HG02970 (cell line): ENCODE measurements at regions not wholly inside any gene's neighbourhood (a gene's known extent, or its start where the extent isn't known, plus 50 kb on each side); places are given as distances from the start of the nearest gene placed in this dataset.

Experiments used
- ATAC-seq: cut with Tn5 transposase; IDR thresholded peaks from one replicate; pipeline ENCODE4 v1.9.1; 2021; ENCODE audit warnings: mild to moderate bottlenecking, moderate library complexity, moderate number of reproducible peaks; ENCODE audit not compliant: unreplicated experiment, low FRiP score

DNA sequence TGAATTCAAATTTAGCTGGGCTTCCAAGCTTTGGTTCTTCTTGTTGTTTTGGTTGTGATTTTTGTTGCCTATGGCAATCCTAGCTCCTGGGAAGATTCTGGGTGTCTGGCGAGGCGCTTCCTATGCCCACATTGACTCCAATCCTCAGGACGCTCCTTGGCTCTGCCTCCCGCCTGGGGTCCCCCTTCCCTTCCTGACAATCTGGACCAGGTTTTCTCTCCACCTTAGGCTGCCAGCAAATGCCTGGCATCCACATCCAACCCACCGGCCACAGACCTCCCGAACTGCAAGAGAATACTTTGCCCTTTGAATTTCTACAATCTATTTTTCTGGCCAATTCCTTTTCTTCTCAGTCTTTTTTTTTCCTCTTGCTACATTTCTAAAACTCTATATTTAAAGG, 186.9 kb upstream of the UBL3 start:
- ATAC-seq: no peak

DNA sequence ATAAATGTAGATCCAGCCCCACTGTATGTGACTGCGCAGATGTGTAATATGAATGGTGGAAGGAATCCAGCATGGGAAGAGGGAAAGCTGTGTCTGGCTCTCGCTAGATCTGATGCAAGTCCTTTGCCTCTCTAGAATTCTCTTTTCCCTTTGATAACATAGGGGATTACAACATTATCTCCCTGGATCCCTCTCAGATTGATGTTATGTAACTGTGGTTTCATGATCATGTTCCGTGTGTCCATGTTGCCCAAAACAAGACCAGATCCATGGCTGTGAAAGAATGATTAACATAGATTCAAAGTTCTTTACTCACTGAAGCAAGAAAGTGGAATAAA, 184.0 kb upstream of the UBL3 start:
- ATAC-seq: no peak

DNA sequence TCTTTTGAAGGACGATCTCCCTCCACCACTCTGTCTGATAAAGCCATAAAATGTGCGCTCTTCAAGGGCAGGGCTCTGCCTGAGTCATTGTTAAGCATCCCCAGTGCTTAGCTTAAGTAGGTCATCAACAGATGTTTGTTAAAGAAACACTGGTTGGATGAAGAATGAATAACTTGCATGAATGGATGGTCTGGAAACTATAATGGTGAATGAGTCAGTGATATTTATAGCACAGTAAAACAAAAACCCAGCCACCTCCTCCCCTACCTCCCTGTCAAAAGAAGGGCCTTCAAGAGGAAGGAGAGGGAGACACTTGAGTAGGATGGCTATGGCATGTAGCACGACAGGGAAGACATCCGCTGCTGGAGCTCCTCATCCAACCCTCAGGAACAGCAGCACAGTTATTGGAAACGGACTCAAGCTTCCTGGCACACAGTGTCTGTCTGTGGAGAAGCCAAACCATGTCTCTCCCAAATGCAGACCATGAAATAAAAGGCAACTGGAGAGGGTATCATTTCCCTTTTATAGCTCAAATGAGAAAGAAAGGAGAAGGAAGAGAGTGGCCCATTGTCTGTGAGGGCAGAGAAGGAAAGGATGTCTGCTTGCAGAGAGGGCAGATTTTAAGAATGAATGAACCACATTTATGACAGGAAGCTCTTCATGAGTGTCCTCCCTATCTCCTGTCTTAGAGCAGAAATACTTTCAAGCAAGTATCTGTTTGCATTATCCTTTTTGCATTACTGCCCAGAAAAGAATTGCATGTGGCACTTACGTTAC, 183.5 kb upstream of the UBL3 start:
- ATAC-seq: no peak

DNA sequence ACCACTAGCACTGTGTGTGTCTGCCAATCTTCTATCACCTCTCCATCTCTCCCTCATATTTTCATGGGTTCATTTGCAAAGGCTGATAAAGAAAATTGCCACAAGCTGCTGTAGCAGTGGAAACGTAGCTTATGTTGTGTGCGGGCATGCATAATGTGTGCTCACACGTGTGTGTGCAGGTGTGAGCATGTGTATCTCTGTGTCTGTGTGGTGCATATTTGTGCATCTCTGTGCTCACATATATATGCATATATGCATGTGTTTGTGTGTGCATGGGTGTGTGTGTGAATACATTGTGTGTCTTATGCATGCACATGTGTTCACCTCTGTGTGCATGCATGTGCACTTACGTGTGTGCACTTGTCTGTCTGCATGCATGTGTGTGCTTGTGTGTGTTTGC, 181.8 kb upstream of the UBL3 start:
- ATAC-seq: no peak

DNA sequence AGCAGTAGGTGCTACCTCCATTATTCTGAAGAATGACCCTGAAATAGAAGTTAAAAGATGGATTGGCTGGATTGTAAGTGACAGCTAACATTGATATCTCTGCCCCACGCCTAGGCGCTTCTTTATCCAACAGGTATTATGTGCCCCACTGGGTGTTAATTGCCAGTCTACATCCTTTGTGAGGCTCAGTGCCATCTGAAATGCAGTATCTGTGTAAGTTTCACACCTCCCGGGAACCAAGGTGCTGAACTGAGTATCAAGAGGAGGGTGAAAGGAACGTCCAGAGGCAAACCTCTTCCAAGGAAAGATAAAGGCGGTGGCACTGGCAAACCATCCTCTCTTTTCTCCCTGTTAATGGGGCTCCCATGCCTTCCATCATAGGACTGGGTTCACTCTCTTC, 181.1 kb upstream of the UBL3 start:
- no peak for ATAC-seq

DNA sequence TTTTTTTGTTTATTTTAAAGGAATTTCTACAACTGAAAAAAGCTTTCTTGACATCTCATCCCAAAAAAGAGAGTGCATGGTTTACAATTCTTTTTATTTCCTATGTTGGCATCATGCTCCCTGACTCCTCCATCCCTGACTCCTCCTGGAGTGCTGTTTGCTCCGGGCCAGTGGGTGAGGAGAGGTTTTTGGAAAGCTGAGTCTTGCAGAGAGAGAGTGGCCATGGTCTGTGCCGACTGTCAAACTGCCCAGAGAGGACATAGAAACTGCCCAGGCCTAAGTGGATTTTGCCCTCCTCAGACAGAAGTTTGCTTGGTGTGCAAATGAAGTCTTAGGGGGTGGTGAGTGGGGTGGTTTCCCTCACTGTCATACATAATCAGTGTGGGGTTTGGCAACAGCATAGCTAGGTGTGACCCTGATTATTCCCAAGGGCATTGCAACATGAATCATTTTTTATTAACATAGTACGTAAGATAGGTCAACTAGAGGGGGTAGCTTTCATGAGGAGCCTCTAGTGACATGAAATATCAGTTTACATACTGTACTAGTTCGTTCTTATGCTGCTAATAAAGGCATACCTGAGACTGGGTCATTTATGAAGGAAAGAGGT, 179.8 kb upstream of the UBL3 start:
- ATAC-seq: no peak

DNA sequence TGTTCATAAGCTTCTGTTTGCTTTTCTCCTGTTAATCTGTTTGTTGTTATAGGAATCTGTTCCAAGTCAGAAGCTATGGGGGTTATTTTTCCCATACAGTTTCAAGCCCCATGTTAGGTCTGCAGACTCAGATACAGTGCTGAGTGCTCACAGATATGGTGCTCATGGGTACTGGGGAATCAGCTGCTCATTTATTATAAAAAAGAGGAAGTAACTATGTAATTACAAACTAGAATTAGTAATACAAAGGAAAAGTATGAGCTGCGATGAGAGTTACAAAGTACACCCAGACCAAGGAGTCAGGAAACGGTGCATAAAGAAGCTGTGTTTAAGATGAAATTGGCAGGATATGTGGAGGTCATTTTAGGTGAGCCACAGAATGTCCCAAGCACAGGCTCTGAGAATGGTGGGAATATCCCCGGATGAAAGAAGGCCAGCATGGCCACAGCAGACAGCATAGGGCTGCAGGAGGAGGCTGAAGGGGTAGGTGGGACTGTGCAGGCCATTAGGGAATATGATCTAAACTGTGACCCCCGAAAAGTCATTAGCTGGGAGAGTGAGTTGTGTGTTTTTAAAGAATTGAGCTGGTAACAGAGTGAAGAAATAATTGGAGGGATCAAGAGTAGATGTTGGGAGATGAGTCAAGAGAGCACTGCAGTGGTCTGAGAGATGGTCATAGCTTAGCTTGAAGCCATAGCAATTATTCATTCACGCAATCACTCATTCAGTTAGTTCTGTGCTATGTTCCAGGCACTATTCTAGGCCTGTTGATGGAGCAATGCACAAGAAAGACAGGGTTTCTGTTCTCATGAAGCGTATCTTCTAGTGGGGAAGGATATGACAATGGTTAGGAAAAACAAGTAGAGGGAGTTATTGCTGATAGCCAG, 177.4 kb upstream of the UBL3 start:
- ATAC-seq: no peak

DNA sequence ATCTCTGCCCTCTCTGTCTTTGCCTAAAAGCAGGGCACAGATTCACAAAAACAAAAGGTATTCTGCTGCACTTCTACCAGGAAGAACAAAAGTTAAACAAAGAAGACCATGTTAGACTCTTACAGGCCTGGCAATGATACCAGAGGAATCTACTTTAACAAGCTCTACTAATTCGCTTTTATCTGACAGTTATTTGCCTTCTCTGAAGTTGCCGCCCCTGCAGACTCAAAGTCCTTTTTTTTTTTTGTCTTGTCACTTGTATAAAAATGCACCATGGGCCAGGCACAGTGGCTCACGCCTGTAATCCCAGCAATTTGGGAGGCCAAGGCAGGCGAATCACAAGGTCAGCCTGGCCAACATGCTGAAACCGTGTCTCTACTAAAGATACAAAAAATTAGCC, 176.5 kb upstream of the UBL3 start:
- ATAC-seq: no peak

DNA sequence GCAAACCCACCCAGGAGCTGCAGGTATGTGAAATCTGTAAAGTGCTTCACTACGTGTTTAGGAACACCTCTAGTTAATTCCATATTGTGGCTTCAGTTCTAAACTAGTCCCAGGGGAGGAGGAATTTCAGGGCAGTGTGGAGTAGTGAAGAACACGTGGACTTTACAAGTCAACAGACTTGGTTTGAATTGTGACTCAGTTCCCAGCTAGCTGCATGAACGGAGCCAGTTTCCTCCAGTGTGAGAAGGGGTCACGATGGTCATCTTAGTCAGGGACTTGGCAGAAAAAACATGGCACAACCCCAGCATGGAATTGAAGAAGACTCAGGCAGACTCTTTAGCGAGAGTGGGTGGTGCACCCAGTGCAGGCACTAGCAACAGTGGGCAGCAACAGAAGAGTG, 175.7 kb upstream of the UBL3 start:
- no peak for ATAC-seq

DNA sequence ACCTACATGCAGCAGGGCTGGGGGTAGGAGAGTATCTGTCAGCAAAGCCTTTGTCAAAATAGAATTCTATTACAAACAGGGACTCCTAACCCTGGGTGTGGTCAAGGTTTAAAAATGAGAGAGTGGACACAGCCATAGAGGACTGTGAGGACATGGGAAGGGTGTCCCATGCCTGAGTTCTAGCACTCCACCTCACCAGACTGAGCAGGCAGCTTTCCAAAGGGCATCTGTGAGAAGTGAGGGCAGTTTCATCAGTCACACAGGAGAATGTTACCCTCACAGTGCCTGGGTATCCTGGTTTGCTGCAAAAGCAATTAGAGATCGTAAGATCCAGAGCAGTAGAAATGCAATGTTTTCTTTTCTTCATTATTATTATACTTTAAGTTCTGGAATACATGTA, 174.9 kb upstream of the UBL3 start:
- ATAC-seq: no peak

DNA sequence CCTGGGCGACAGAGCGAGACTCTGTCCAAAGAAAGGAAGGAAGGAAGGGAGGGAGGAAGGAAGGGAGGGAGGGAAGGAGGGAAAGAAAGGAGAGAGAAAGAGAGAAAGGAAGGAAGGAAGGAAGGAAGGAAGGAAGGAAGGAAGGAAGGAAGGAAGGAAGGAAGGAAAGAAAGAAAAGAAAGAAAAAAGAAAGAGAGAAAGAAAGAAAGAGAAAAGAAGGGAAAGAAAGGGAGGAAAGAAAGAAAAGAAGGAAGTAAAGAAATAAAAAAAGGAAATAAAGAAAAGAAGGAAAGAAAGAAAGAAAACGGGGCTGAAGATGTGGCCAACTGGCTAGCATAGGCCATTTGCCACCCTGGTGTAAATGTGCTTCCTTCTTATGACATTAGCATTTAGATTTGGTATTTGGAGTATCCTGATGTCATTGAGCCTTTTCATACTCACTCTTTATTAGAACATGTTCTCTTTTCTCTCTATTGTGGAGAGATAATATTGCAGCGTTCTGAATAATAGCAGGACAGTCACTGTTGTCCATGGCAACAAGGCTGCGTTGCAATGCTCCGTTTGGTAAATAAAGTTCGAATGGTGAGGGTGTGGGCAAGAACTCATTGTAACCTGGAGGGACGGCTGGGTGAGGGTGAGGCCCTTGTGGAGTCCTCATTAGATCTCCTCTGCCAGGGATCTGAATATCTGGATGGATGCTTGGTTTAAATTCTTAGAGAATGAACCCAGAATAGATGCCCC, 173.9 kb upstream of the UBL3 start:
- no peak for ATAC-seq

DNA sequence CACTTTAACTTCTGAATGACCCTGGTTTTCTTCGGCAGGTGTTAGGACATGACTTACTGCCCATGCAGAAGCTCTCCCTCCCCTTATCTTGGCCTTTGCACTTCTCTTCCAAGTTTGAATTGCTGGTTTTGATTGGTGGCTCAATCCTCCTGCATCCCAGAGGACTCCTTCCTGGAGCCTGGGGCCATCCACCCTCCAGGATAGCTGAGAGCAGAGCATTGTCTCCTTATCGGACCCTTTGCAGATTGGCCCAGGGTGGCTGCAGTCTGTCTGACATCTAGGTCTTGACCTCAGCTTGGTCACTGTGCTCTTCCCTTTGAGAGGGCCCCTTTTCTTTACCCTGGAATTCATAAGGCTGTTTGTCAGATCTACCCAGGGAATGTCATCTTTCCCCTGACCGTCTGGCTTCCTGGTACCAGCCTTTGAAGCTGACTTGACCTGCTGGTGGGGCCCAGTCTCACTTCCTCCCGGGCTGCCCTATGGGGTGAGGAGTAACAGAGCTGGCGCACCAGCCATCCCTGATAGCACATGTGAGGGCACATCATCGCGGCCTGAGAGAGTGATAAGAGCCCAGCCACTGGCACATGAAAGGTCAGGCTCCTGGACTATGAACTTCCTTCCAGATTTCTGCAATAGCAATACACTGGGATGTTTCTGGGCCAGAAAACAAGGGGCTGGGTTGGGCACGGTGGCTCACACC, 172.9 kb upstream of the UBL3 start:
- ATAC-seq: no peak

DNA sequence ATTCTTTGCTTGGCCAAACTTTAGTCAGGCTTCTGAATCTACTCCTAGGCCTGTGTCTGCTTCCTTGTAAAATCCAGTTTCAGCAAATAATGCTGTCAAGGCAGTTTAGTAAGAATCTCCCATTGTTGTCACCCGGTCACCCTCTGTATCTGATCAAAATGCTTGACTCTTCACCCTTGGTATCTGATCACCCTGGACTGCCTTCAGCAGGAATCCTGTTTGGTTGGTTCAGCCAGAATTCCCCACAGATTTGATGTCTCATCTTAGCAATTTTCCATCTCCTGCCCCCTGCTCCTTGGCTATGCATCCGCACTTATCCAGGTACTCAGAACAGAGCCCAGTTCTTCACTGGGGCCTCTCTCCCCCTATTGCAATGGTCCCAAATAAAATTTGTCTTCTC, 172.4 kb upstream of the UBL3 start:
- ATAC-seq: no peak

DNA sequence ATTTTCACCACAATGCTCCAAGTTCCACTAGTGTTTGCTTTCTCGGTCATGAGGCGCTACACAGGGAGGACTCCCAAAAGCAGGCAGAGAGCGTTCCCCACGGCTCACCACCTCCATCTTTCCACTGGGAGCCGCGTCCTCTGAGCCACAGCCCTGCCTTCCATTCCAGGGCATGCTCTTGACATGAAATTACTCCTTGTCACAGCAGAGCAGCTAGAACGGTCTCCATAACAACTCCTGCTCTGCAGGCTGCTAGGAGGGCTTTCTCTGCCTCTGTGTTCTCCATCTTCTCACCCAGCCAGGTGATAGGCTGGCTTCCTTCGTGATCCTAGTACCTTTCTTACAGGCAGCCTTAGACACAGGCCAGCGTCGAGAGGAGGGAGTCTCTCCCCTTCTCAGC, 171.8 kb upstream of the UBL3 start:
- no peak for ATAC-seq

DNA sequence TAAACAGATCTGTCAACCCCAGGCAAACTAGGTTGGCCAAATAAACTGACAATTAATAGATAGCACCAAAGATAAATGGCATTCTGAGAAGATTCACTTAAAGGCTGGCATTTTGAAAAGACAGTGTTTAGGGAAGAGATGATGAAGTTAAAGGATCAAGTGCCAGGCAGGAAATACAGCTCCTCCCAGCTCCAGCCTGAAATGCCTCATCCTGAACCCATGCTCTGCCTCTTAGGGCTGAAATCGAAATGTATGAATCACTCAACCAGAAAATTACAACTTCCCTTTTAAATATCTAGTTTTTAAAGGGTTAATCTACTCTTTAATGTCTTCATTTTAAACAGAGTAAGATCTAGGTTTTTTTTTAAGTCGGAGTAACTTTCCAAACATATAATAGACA, 171.2 kb upstream of the UBL3 start:
- no peak for ATAC-seq

DNA sequence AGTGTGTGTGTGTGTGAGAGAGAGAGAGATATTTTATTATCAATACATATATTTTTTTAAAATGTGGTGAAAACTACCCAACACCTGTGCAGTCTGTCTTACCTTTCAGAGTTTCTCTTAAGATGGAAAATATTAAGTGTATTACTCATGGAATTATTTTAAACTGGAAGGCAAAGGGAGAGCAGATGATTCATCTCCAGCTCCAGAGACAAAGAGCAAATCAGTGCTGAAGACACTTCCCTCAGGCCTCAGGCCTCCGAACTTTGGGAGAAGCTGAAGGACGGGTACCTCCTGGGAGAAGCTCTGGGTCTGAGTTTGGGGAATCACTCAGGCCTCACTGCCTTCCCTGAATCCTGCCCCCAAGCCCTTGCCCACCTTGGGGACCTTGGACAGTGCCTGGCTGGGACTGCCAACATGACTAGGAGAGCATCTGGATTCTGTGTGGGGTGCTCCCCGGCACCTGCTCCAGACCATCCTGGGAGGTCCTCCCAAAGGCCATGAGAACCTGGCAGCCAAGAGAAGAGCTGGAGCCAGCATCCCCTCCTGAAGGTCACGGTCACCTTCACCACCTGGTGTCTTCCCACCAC, 170.4 kb upstream of the UBL3 start:
- ATAC-seq: no peak

DNA sequence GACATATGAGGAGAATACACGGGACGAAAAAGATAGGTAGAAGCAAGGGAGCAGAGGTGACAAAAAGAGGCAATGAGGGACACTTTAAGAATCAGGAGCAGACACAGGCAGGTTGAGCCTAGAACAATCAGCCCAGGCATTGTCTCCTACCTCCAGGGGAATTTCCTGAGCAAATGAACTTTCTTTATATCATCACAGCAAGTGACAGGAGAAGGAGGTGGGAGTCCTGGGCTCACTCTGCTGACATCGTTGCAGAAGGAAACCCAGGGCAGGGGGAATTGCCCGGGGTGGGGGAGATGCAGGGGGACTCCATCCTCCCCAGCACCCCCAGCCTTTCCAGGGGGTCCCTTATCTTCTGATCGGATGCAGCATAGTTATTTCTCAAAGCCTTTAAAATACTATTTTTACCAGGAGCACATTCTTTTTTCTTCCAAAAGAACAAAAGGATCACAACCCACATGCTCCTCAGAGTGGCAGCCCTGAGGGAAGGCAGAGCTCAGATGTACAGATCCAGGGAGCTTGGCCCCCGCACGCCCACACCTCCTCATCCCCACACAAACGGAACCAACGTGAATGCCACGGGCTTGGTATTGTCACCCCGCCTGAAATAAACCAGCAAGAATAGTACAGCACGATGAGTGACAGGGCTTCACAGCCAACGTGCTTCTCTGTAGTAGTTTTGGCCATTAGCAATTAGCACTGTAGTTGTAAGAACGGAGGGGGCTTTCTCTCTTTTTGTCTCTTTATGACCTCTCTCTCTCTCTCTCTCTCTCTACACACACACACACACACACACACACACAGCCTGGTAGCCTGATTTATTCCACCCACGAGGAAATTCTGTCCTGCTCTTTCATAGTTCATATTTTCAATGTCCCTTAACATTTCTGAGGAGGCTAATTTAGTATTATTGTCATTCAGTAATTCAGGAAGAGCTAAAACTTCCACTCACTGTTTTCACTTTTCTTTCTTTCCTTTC, 169.5 kb upstream of the UBL3 start:
- no peak for ATAC-seq

DNA sequence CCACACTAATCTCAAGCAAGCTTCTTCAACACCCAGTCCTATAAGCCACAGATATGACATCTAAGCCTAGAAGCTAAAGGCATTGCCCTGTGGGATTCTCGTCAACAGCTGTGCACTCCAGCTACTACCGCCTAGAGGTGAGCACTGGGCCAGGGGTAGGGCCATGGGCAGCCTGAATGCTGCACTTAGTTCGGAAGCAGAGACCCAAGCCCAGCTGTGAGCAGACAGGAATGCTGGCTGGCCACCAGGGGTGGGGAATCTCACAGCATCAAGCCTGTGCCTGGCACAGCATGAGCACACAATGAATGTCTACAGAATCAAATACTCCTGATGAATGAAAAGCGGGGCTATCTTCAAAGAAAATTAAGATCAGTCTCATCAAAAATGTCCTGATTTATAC, 167.5 kb upstream of the UBL3 start:
- ATAC-seq: no peak

DNA sequence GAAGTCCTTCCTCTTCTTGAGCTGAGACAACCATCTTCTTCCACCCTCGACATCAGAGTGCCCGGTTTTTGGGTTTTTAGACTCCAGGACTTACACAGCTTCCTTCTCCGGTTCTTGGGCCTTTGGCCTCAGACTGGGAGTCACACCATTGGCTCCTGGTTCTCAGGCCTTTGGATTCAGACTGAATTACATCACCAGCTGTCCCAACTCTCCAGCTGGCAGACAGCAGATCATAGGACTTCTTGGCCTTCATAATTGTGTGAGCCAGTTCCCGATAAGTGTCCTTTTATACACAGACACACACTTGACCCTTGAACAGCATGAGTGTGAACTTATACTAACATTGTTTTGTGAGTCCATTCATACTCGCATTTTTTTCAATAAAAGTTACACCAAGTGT, 166.0 kb upstream of the UBL3 start:
- ATAC-seq: no peak
